GM18519 (cell line): ENCODE measurements at regions not wholly inside any gene's neighbourhood (a gene's known extent, or its start where the extent isn't known, plus 50 kb on each side); places are given as distances from the start of the nearest gene placed in this dataset.
"Not testable (repeated sequence)": the region's sequence is repeated elsewhere in the genome, so short reads cannot be mapped to it uniquely, and the experiment has no call there.

ENCODE experiments used
- ATAC-seq: cut with Tn5 transposase; IDR thresholded peaks from one replicate; pipeline ENCODE4 v1.9.1; 2021; ENCODE audit warnings: mild to moderate bottlenecking, moderate library complexity; ENCODE audit not compliant: unreplicated experiment, low FRiP score

GRCh38 chrX:84611843-84612636 lies 109.8 kb upstream of the HDX start:
- ATAC-seq, result no peak

GRCh38 chrX:84634201-84634782 lies 132.0 kb upstream of the HDX start:
- ATAC-seq, result no peak

GRCh38 chrX:84666086-84666485 lies 163.8 kb upstream of the HDX start:
- ATAC-seq, result no peak

GRCh38 chrX:84690228-84690627 lies 188.0 kb upstream of the HDX start:
- ATAC-seq, result no peak

- no peak for ATAC-seq
Measured at GRCh38 chrX:84709987-84710386, 207.7 kb upstream of the HDX start.

- ATAC-seq, result no peak
Measured at GRCh38 chrX:84710611-84711010, 208.4 kb upstream of the HDX start.

- ATAC-seq, result no peak
Measured at GRCh38 chrX:84712621-84713020, 210.4 kb upstream of the HDX start.

- no peak for ATAC-seq
Measured at GRCh38 chrX:84715315-84715714, 213.1 kb upstream of the HDX start.

- ATAC-seq, result no peak
Measured at GRCh38 chrX:84717343-84717742, 215.1 kb upstream of the HDX start.

- no peak for ATAC-seq
Measured at GRCh38 chrX:84721416-84721815, 219.2 kb upstream of the HDX start.

GRCh38 chrX:84724576-84724975 lies 222.3 kb upstream of the HDX start:
- no peak for ATAC-seq

- no peak for ATAC-seq
Measured at GRCh38 chrX:84729408-84729807, 227.2 kb upstream of the HDX start.

GRCh38 chrX:84729809-84730208 lies 227.6 kb upstream of the HDX start:
- peak; percentile 100 for ATAC-seq

- no peak for ATAC-seq
Measured at GRCh38 chrX:84735025-84735424, 232.8 kb upstream of the HDX start.

GRCh38 chrX:84737471-84737871 lies 235.2 kb upstream of the HDX start:
- ATAC-seq, result no peak

GRCh38 chrX:84747516-84747915 lies 245.3 kb upstream of the HDX start:
- ATAC-seq, result no peak

GRCh38 chrX:84748965-84749656 lies 246.9 kb upstream of the HDX start:
- no peak for ATAC-seq

- ATAC-seq, result no peak
Measured at GRCh38 chrX:84760560-84760959, 243.1 kb upstream of the APOOL start.

- ATAC-seq, result no peak
Measured at GRCh38 chrX:84796321-84796720, 207.4 kb upstream of the APOOL start.

GRCh38 chrX:84830836-84831235 lies 172.8 kb upstream of the APOOL start:
- no peak for ATAC-seq

GRCh38 chrX:84846541-84846940 lies 157.1 kb upstream of the APOOL start:
- not testable (repeated sequence) for ATAC-seq

GRCh38 chrX:84851183-84851582 lies 152.5 kb upstream of the APOOL start:
- ATAC-seq, result not testable (repeated sequence)
